ENCODE measurements at regions not wholly inside any gene's neighbourhood (a gene's known extent, or its start where the extent isn't known, plus 50 kb on each side); places are given as distances from the start of the nearest gene placed in this dataset.

DNA sequence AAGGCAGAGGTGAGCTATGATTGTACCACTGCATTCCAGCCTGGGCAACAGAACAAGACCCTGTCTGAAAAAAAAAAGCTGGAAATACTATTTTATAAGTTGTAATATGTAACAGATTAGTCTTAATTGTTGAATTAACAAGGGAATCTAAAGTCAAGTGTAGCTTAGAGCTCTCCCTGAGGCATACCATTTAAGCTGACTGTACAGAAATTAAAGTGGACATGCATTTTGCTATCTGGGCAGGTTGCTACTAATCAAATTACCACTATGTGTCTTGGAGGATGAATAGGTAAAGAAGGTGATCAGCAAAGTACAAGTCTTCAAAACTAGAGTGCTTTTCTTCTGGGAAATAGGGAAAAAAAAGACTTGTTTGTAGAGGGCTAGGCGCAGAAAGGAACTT lies 205.3 kb upstream of the JADE1 start:
- no peak overlapping the region for H3K9ac ChIP-seq (ENCODE audit: low read length)
- no peak overlapping the region for H2AFZ ChIP-seq (ENCODE audit: insufficient read depth, low read depth, low read length, poor library complexity, severe bottlenecking)
- no peak for TF ChIP-seq EZH2 (IDR thresholded peaks at IDR 0.05; ENCODE audit: borderline replicate concordance, insufficient read depth, low read depth, low read length, poor library complexity, severe bottlenecking)
- TF ChIP-seq, protein P1, sequence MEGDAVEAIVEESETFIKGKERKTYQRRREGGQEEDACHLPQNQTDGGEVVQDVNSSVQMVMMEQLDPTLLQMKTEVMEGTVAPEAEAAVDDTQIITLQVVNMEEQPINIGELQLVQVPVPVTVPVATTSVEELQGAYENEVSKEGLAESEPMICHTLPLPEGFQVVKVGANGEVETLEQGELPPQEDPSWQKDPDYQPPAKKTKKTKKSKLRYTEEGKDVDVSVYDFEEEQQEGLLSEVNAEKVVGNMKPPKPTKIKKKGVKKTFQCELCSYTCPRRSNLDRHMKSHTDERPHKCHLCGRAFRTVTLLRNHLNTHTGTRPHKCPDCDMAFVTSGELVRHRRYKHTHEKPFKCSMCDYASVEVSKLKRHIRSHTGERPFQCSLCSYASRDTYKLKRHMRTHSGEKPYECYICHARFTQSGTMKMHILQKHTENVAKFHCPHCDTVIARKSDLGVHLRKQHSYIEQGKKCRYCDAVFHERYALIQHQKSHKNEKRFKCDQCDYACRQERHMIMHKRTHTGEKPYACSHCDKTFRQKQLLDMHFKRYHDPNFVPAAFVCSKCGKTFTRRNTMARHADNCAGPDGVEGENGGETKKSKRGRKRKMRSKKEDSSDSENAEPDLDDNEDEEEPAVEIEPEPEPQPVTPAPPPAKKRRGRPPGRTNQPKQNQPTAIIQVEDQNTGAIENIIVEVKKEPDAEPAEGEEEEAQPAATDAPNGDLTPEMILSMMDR (IDR thresholded peaks at IDR 0.05), result no peak
- H3K36me3 ChIP-seq (replicated peaks in 1 of 2; ENCODE audit: control extremely low read depth in 1 of 2, control insufficient read depth in 1 of 2, extremely low read depth in 1 of 2, insufficient read depth in 2 of 2, low read length in 1 of 2), result no peaks in the 10 kb centered on the region
- H4K20me1 ChIP-seq (ENCODE audit: control insufficient read depth, insufficient read depth, low read length, poor library complexity, severe bottlenecking), result no peaks in the 10 kb centered on the region
- H3K4me2 ChIP-seq (replicated peaks; ENCODE audit: low read depth, low read length, poor library complexity, severe bottlenecking), result no peak overlapping the region
- no peaks in the 10 kb centered on the region for H3K79me2 ChIP-seq (ENCODE audit: control insufficient read depth, insufficient read depth, low read length)
- ATAC-seq (ENCODE audit: low read depth) (no peak), DNase-seq (no peak)
- no peaks in the 10 kb centered on the region for H3K4me1 ChIP-seq (ENCODE audit: control insufficient read depth in 2 of 2, insufficient read depth in 2 of 2, low read length in 2 of 2)
- Mint-ChIP-seq H3K4me1 (no peaks in the 10 kb centered on the region), H3K27ac (no peak overlapping the region), H3K4me3 (no peak overlapping the region), H3K27me3 (peaks cover 14% of the 10 kb centered on the region), H3K9me3 (ENCODE audit: insufficient read depth) (no peaks in the 10 kb centered on the region)
- H3K27ac ChIP-seq (ENCODE audit: low read length in 2 of 2), result no peak overlapping the region
- no peak overlapping the region for H3K4me3 ChIP-seq (ENCODE audit: control extremely low read depth in 1 of 5, extremely low read depth in 1 of 5, insufficient read depth in 1 of 5, low read depth in 2 of 5, low read length in 4 of 5)
- WGBS (ENCODE audit: insufficient coverage), result 100% methylated on average over 1 of the region's 1 CpG
- POLR2A ChIA-PET, result no interaction called here
- no peaks in the 10 kb centered on the region for H3K27me3 ChIP-seq (replicated peaks in 1 of 4; ENCODE audit: control extremely low read depth in 1 of 4, control insufficient read depth in 3 of 4, insufficient read depth in 4 of 4, low read length in 3 of 4)
- no peaks in the 10 kb centered on the region for H3K9me3 ChIP-seq (ENCODE audit: control extremely low read depth in 1 of 3, control insufficient read depth in 2 of 3, insufficient read depth in 1 of 3, low read length in 2 of 3)
- intact Hi-C loops (cut with micrococcal nuclease), result no loop called here
- CTCF ChIA-PET, result no interaction called here

DNA sequence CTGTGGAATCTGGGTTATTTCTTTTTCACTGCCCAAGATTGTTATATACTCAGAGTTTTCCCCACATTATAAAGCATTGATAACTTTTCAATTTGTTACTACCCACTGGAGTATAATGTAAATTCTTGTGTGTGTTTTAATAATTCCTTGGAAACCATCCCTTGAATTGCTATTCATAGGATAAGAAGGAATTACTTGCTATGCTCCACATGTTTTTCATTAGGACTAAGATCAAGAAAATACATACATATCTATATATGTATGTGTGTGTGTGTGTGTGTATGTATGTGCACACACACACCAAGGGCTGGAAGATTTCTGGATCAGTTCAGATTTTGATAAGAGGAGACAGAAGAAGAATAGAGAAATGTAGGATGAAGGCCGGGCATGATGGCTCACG lies 206.4 kb upstream of the JADE1 start:
- Histone ChIP-seq H2AFZ (ENCODE audit: insufficient read depth, low read depth, low read length, poor library complexity, severe bottlenecking) (no peak overlapping the region), H3K27me3 (replicated peaks in 1 of 4; ENCODE audit: control extremely low read depth in 1 of 4, control insufficient read depth in 3 of 4, insufficient read depth in 4 of 4, low read length in 3 of 4) (no peaks in the 10 kb centered on the region), H3K27ac (ENCODE audit: low read length in 2 of 2) (no peak overlapping the region), H3K4me2 (replicated peaks; ENCODE audit: low read depth, low read length, poor library complexity, severe bottlenecking) (no peak overlapping the region), H3K9ac (ENCODE audit: low read length) (no peak overlapping the region), H3K4me1 (ENCODE audit: control insufficient read depth in 2 of 2, insufficient read depth in 2 of 2, low read length in 2 of 2) (no peaks in the 10 kb centered on the region), H3K79me2 (ENCODE audit: control insufficient read depth, insufficient read depth, low read length) (no peaks in the 10 kb centered on the region), H4K20me1 (ENCODE audit: control insufficient read depth, insufficient read depth, low read length, poor library complexity, severe bottlenecking) (no peaks in the 10 kb centered on the region), H3K9me3 (ENCODE audit: control extremely low read depth in 1 of 3, control insufficient read depth in 2 of 3, insufficient read depth in 1 of 3, low read length in 2 of 3) (no peaks in the 10 kb centered on the region), H3K36me3 (replicated peaks in 1 of 2; ENCODE audit: control extremely low read depth in 1 of 2, control insufficient read depth in 1 of 2, extremely low read depth in 1 of 2, insufficient read depth in 2 of 2, low read length in 1 of 2) (no peaks in the 10 kb centered on the region), H3K4me3 (ENCODE audit: control extremely low read depth in 1 of 5, extremely low read depth in 1 of 5, insufficient read depth in 1 of 5, low read depth in 2 of 5, low read length in 4 of 5) (no peak overlapping the region)
- H3K27ac Mint-ChIP-seq, result no peak overlapping the region
- no peaks in the 10 kb centered on the region for H3K9me3 Mint-ChIP-seq (ENCODE audit: insufficient read depth)
- DNase-seq, result no peak
- CTCF ChIA-PET, result no interaction called here
- no CpG with 5 or more reads among the region's 2 CpGs for WGBS (ENCODE audit: insufficient coverage)
- intact Hi-C loops (cut with micrococcal nuclease), result no loop called here
- H3K4me3 Mint-ChIP-seq, result no peak overlapping the region
- H3K27me3 Mint-ChIP-seq, result peaks cover 23% of the 10 kb centered on the region
- TF ChIP-seq, protein P1 (IDR thresholded peaks at IDR 0.05), result no peak
- TF ChIP-seq EZH2 (IDR thresholded peaks at IDR 0.05; ENCODE audit: borderline replicate concordance, insufficient read depth, low read depth, low read length, poor library complexity, severe bottlenecking), result no peak
- ATAC-seq (ENCODE audit: low read depth), result no peak
- no peaks in the 10 kb centered on the region for H3K4me1 Mint-ChIP-seq
- POLR2A ChIA-PET, result no interaction called here
